Right atrium auricular region (tissue), 2 donors: ENCODE measurements at regions not wholly inside any gene's neighbourhood (a gene's known extent, or its start where the extent isn't known, plus 50 kb on each side); places are given as distances from the start of the nearest gene placed in this dataset.

Source experiments
- DNase-seq: peaks from one replicate; pipeline ENCODE4 v3.0.0-alpha.2; 2019; ENCODE audit warnings: low spot score
- H3K27ac ChIP-seq, 2 donors: fragments of 200-600 bp; sonication (generic); 1 replicate in 1 of 2; 2 replicates in 1 of 2; pipeline ENCODE4 v1.5.1; 2016 to 2019
- H3K27me3 ChIP-seq, 2 donors: fragments of 200-600 bp; sonication (generic); one replicate each; pipeline versions ENCODE4 v1.5.1 to v1.6.0; 2017 to 2019
- H3K36me3 ChIP-seq: fragments of 200-600 bp; sonication (generic); one replicate; pipeline ENCODE4 v1.5.1; 2016
- H3K4me1 ChIP-seq, 2 donors: fragments of 200-600 bp; sonication (generic); one replicate each; pipeline versions ENCODE4 v1.5.1 to v1.6.0; 2017 to 2019
- H3K4me3 ChIP-seq, 2 donors: fragments of 200-600 bp; sonication (generic); 1 replicate in 1 of 2; 2 replicates in 1 of 2; pipeline ENCODE4 v1.5.1; 2017 to 2019; ENCODE audit warnings: mild to moderate bottlenecking in 1 of 2, moderate library complexity in 1 of 2
- H3K9me3 ChIP-seq, 2 donors: fragments of 200-600 bp; sonication (generic); one replicate each; pipeline ENCODE4 v1.5.1; 2019
- CTCF ChIP-seq, 2 donors: fragments of 200-600 bp; sonication (generic); IDR thresholded peaks; one replicate each; pipeline ENCODE4 v1.5.1; 2019; ENCODE audit warnings: antibody characterized with exemption in 2 of 2

DNA sequence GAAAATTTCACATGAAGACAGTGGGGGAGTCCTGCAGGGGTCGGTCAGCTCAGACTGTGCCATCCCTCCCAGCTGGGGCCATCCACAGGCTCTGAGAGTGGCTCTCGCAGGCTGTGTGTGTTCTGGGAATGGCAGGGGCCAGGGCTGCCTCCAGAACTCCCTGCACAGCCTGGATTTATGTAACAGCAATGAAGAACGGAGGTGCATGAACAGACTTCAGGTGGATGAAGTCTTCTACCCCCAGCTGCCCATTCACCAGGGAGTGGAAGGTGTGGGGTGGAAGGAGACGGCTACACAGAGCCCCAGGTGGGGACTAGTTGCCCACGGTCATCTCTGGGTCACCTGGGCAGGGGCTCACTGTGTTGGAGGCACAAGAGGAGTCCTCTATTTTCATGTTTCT is 56.1 kb upstream of the HDAC4 start:
- no peak overlapping the region for H3K4me3 ChIP-seq
- peak; percentile 43 for DNase-seq

GRCh38 chr2:239455436-239456203 is 54.8 kb upstream of the HDAC4 start:
- TF ChIP-seq CTCF (IDR thresholded peaks at IDR 0.05): no peak
- no peaks in the 10 kb centered on the region for H3K27me3 ChIP-seq
- no peak overlapping the region for H3K4me3 ChIP-seq
- DNase-seq: peak; percentile 21
- no peak overlapping the region for H3K27ac ChIP-seq
- no peaks in the 10 kb centered on the region for H3K36me3 ChIP-seq
- H3K4me1 ChIP-seq: no peaks in the 10 kb centered on the region
- H3K9me3 ChIP-seq: peaks cover 0 to 16% of the 10 kb centered on the region in 2 donors

More for the DNA sequence above, 56.1 kb upstream of the HDAC4 start:
- Histone ChIP-seq H3K4me1 (no peaks in the 10 kb centered on the region), H3K27ac (no peak overlapping the region), H3K36me3 (no peaks in the 10 kb centered on the region), H3K9me3 (peaks cover 0 to 6% of the 10 kb centered on the region in 2 donors), H3K27me3 (no peaks in the 10 kb centered on the region)
- no peak for TF ChIP-seq CTCF (IDR thresholded peaks at IDR 0.05)

DNA sequence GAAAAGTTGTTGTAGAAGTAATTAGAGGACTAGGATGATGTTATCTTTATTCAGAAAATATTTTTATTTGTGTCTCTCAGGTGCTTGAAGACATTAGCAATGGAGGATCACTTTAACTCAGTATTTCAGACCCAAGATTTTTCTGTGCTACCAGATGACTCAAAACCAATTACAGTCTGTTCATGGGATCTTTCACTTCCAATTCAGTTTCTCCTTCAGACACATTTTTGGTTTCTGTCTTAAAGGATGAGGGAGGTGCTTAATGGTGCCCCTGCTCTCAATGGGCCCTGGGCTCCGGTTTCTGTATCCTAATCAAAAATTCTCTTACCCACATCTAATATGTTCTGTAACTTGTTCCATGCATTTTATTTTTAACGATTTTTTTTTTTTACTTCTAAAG is 53.7 kb upstream of the HDAC4 start:
- no peak for DNase-seq
- Histone ChIP-seq H3K4me3 (no peak overlapping the region), H3K36me3 (no peaks in the 10 kb centered on the region), H3K27ac (no peak overlapping the region), H3K9me3 (peaks cover 0 to 16% of the 10 kb centered on the region in 2 donors), H3K27me3 (no peaks in the 10 kb centered on the region), H3K4me1 (no peaks in the 10 kb centered on the region)
- no peak for TF ChIP-seq CTCF (IDR thresholded peaks at IDR 0.05)
